ENCODE measurements at regions not wholly inside any gene's neighbourhood (a gene's known extent, or its start where the extent isn't known, plus 50 kb on each side); places are given as distances from the start of the nearest gene placed in this dataset.

- Histone ChIP-seq H3K9ac (ENCODE audit: low read depth in 1 of 2, low read length in 2 of 2) (no peak overlapping the region), H3K27ac (ENCODE audit: low read depth in 1 of 2, low read length in 2 of 2) (no peak overlapping the region), H3K4me1 (ENCODE audit: control insufficient read depth in 4 of 4, insufficient read depth in 4 of 4, low read length in 3 of 4) (no peaks in the 10 kb centered on the region), H3K27me3 (ENCODE audit: control insufficient read depth in 4 of 4, insufficient read depth in 4 of 4, low read length in 3 of 4) (no peaks in the 10 kb centered on the region), H3K9me3 (ENCODE audit: control insufficient read depth in 4 of 4, low read length in 3 of 4) (no peaks in the 10 kb centered on the region), H3K36me3 (ENCODE audit: control insufficient read depth in 4 of 4, insufficient read depth in 3 of 4, low read depth in 1 of 4, low read length in 3 of 4) (no peaks in the 10 kb centered on the region), H3K4me3 (ENCODE audit: low read depth in 1 of 3, low read length in 3 of 3) (no peak overlapping the region)
- DNase-seq (ENCODE audit: low spot score): no peak
- TF ChIP-seq HNF4A (conservative IDR thresholded peaks at IDR 0.05) (no peak), TAF1 (conservative IDR thresholded peaks at IDR 0.05) (no peak), YY1 (IDR thresholded peaks at IDR 0.05) (no peak), RXRA (IDR thresholded peaks at IDR 0.05) (no peak), HNF4G (IDR thresholded peaks at IDR 0.05) (no peak), FOXA1 (IDR thresholded peaks at IDR 0.05) (no peak), CTCF (IDR thresholded peaks at IDR 0.05; ENCODE audit: low read depth, low read length, missing input control) (no peak), ATF3 (IDR thresholded peaks at IDR 0.05) (no peak), GABPA (IDR thresholded peaks at IDR 0.05 in 1 of 2, conservative IDR thresholded peaks at IDR 0.05 in 1 of 2) (no peak), RAD21 (IDR thresholded peaks at IDR 0.05) (no peak), FOXA2 (IDR thresholded peaks at IDR 0.05) (no peak), SP1 (IDR thresholded peaks at IDR 0.05) (no peak), JUND (IDR thresholded peaks at IDR 0.05) (no peak), REST (IDR thresholded peaks at IDR 0.05) (no peak), EGR1 (IDR thresholded peaks at IDR 0.05; ENCODE audit: low read depth in 2 of 2) (no peak)
- 86% methylated on average over 4 of the region's 4 CpGs for WGBS
These were observed 122.2 kb downstream of the ZBTB18 start for GRCh38 chr1:244173240-244173639.

- H3K9me3 ChIP-seq (ENCODE audit: control insufficient read depth in 4 of 4, low read length in 3 of 4): no peaks in the 10 kb centered on the region
- H3K36me3 ChIP-seq (ENCODE audit: control insufficient read depth in 4 of 4, insufficient read depth in 3 of 4, low read depth in 1 of 4, low read length in 3 of 4): no peaks in the 10 kb centered on the region
- H3K27me3 ChIP-seq (ENCODE audit: control insufficient read depth in 4 of 4, insufficient read depth in 4 of 4, low read length in 3 of 4): no peaks in the 10 kb centered on the region
- no peak overlapping the region for H3K27ac ChIP-seq (ENCODE audit: low read depth in 1 of 2, low read length in 2 of 2)
- no peak overlapping the region for H3K4me3 ChIP-seq (ENCODE audit: low read depth in 1 of 3, low read length in 3 of 3)
- H3K4me1 ChIP-seq (ENCODE audit: control insufficient read depth in 4 of 4, insufficient read depth in 4 of 4, low read length in 3 of 4): no peaks in the 10 kb centered on the region
- WGBS: 76% methylated on average over 6 of the region's 6 CpGs
- DNase-seq (ENCODE audit: low spot score): no peak
- H3K9ac ChIP-seq (ENCODE audit: low read depth in 1 of 2, low read length in 2 of 2): no peak overlapping the region
- TF ChIP-seq ZBTB33 (IDR thresholded peaks at IDR 0.05) (no peak), JUND (IDR thresholded peaks at IDR 0.05) (no peak), REST (IDR thresholded peaks at IDR 0.05) (no peak), NR2F2 (IDR thresholded peaks at IDR 0.05) (no peak), EGR1 (IDR thresholded peaks at IDR 0.05; ENCODE audit: low read depth in 2 of 2) (no peak), RXRA (IDR thresholded peaks at IDR 0.05) (no peak), TAF1 (conservative IDR thresholded peaks at IDR 0.05) (no peak), CTCF (IDR thresholded peaks at IDR 0.05; ENCODE audit: low read depth, low read length, missing input control) (no peak), FOXA1 (IDR thresholded peaks at IDR 0.05) (no peak), HNF4G (IDR thresholded peaks at IDR 0.05) (no peak), YY1 (IDR thresholded peaks at IDR 0.05) (no peak), GABPA (IDR thresholded peaks at IDR 0.05 in 1 of 2, conservative IDR thresholded peaks at IDR 0.05 in 1 of 2) (no peak), MAX (IDR thresholded peaks at IDR 0.05) (no peak), HNF4A (conservative IDR thresholded peaks at IDR 0.05) (no peak)
These were observed 122.7 kb downstream of the ZBTB18 start for GRCh38 chr1:244173769-244174168.

All from liver (tissue), 8 donors.